ENCODE measurements at regions not wholly inside any gene's neighbourhood (a gene's known extent, or its start where the extent isn't known, plus 50 kb on each side); places are given as distances from the start of the nearest gene placed in this dataset.

- intact Hi-C loops (cut with DNase I), result no loop called here
- H3K36me3 ChIP-seq, result no peaks in the 10 kb centered on the region
- H3K9me3 ChIP-seq, result no peaks in the 10 kb centered on the region
- ATAC-seq (no peak), DNase-seq (no peak)
- no peak overlapping the region for H3K4me3 ChIP-seq
- TF ChIP-seq POLR2A (IDR thresholded peaks at IDR 0.05) (no peak), CTCF (IDR thresholded peaks at IDR 0.05) (no peak)
- peaks cover 0 to 20% (median 0%) of the 10 kb centered on the region in 4 donors for H3K4me1 ChIP-seq
- no peak overlapping the region for H3K27ac ChIP-seq
- peaks cover 0 to 37% of the 10 kb centered on the region in 2 donors for H3K27me3 ChIP-seq
- 38% methylated on average over 7 of the region's 7 CpGs for WGBS (ENCODE audit: insufficient coverage, low coverage, low lambda C conversion rate, missing lambda C conversion rate)
These were observed 121.7 kb upstream of the RRP15 start for GRCh38 chr1:218163371-218163770.

- peak; percentile 66 to 85 (median 72) for ATAC-seq
These were observed 120.8 kb upstream of the RRP15 start for GRCh38 chr1:218164111-218164929.

GRCh38 chr1:218164930-218165700 lies 120.0 kb upstream of the RRP15 start:
- Histone ChIP-seq H3K9me3 (no peaks in the 10 kb centered on the region), H3K36me3 (no peaks in the 10 kb centered on the region), H3K4me1 (peaks cover 0 to 20% (median 0%) of the 10 kb centered on the region in 4 donors), H3K4me3 (peak overlapping the region; percentile 23 to 40 (median 27)), H3K27ac (no peak overlapping the region), H3K27me3 (peaks cover 0 to 38% of the 10 kb centered on the region in 2 donors)
- intact Hi-C loops (cut with DNase I), result no loop called here
- peak; percentile 63 to 72 (median 68) for ATAC-seq
- no peak for TF ChIP-seq CTCF (IDR thresholded peaks at IDR 0.05)
- TF ChIP-seq POLR2A (IDR thresholded peaks at IDR 0.05), result no peak
- 2% methylated on average over 54 of the region's 80 CpGs for WGBS (ENCODE audit: insufficient coverage, low coverage, low lambda C conversion rate, missing lambda C conversion rate)
- peak in 2 of 3 donors; percentile 19 to 47 for DNase-seq

More at GRCh38 chr1:218164111-218164929, 120.8 kb upstream of the RRP15 start:
- 2% methylated on average over 23 of the region's 68 CpGs for WGBS (ENCODE audit: insufficient coverage, low coverage, low lambda C conversion rate, missing lambda C conversion rate)
- H3K4me1 ChIP-seq, result peaks cover 0 to 20% (median 0%) of the 10 kb centered on the region in 4 donors
- peak overlapping the region; percentile 23 to 40 (median 27) for H3K4me3 ChIP-seq
- H3K36me3 ChIP-seq, result no peaks in the 10 kb centered on the region
- H3K27ac ChIP-seq, result no peak overlapping the region
- TF ChIP-seq CTCF (IDR thresholded peaks at IDR 0.05) (no peak), POLR2A (IDR thresholded peaks at IDR 0.05) (no peak)
- H3K9me3 ChIP-seq, result no peaks in the 10 kb centered on the region
- peak in 2 of 3 donors; percentile 37 to 50 for DNase-seq
- H3K27me3 ChIP-seq, result peaks cover 0 to 38% of the 10 kb centered on the region in 2 donors
- intact Hi-C loops (cut with DNase I), result no loop called here

GRCh38 chr1:218165701-218166114 lies 119.4 kb upstream of the RRP15 start:
- peak overlapping the region in 1 of 3 donors; percentile 12 for H3K4me3 ChIP-seq
- H3K36me3 ChIP-seq, result no peaks in the 10 kb centered on the region
- WGBS (ENCODE audit: insufficient coverage, low coverage, low lambda C conversion rate, missing lambda C conversion rate), result 5% methylated on average over 10 of the region's 10 CpGs
- no peak for DNase-seq
- H3K9me3 ChIP-seq, result no peaks in the 10 kb centered on the region
- no peak for ATAC-seq
- intact Hi-C loops (cut with DNase I), result no loop called here
- peaks cover 0 to 20% (median 0%) of the 10 kb centered on the region in 4 donors for H3K4me1 ChIP-seq
- no peak for TF ChIP-seq POLR2A (IDR thresholded peaks at IDR 0.05)
- TF ChIP-seq CTCF (IDR thresholded peaks at IDR 0.05), result no peak
- peaks cover 0 to 38% of the 10 kb centered on the region in 2 donors for H3K27me3 ChIP-seq
- H3K27ac ChIP-seq, result no peak overlapping the region
